M059J (cell line): ENCODE measurements at regions not wholly inside any gene's neighbourhood (a gene's known extent, or its start where the extent isn't known, plus 50 kb on each side); places are given as distances from the start of the nearest gene placed in this dataset.

Experiments
- DNase-seq: peaks from one replicate; pipeline ENCODE4 v3.0.0-alpha.2; 2012; ENCODE audit warnings: low read depth

DNA sequence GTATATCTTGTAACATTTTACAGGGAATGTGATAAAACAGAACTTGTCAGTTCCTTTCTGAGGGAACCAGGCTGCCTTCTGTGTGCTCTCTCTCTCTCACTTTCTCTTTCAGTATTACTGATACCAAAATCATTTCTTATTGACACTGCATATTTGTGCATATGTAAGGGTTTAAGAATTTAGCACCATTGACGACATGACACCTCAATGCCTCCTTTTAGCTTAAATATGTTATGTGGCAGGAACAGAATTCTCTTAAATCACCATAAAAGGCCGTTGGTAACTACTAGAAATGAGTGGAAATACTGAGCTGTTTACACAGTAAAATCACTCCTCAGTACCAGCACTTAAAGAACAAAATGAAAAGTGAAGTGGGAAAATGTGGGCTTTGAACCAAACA, 457.7 kb upstream of the SYT1 start:
- DNase-seq: no peak

DNA sequence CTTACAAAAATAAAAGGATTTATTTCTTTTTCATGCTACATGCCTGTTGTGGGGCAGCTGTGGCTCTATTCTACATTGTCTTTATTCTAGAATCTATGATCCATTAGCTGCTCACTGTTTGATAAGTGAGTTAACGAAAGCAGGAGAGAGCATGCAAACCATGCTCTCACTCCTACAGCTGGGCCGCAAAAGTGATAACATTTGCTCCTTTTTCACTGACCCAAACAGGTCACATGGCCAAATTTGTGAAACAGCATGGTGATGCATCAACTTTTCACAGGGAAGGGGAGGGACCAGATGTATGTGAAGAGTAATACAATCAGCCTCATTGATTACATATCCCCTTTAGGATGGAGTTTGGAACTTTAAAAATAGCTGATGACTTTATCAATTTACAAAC, 456.9 kb upstream of the SYT1 start:
- DNase-seq: no peak

DNA sequence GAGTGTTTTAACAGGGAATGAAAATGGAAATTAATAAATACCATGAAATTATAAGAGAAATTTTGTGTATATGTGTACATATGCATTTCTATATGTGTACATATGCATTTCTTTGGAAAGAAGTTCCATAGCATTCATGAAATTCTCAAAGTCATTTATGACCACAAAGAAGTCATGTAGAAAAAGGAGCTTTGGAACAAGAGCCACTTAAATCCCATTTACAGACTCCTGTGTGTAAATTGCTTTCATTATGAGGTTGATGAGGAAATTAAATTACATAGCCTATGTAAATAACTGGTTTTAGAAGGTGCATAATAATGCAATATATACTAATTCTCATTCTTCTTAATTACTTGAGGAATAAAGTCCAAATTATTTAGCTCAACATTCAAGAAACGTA, 450.5 kb upstream of the SYT1 start:
- no peak for DNase-seq

DNA sequence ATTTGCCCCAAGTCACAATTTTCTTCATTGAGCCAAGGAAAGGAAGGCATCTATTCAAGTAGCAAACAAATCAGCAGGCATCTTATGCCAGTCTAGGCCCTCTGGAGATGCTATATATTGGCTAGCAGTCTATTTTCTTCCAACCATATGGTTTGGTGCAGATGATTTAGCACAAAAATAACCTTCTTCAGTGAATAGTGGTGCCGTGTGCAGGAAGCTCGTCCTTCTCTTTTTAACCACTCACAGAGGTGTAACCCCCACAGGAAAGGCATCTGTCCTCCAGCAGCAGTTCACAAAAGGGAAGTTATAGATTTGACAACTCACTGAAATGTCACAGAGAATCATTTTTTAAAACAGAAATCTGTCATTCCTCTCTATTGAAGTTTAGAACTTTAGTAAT, 445.7 kb upstream of the SYT1 start:
- no peak for DNase-seq

DNA sequence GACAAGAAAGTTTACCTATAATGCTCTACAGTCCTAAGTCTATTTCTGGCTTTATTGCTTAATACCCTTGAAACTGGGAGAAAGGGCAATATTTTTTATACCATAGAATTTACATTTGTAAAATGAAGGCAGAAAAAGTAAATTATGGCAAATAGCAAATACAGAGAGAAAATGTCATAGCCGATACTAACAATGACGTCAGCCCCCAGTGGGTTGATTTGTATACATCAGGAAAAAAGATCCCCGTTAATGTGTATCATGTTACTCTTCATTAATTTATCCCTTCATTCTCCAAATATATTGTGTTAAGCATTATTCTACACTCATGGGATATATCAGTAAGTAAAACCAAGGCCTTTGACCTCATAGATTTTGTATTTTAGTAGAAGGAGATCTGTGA, 445.1 kb upstream of the SYT1 start:
- no peak for DNase-seq

DNA sequence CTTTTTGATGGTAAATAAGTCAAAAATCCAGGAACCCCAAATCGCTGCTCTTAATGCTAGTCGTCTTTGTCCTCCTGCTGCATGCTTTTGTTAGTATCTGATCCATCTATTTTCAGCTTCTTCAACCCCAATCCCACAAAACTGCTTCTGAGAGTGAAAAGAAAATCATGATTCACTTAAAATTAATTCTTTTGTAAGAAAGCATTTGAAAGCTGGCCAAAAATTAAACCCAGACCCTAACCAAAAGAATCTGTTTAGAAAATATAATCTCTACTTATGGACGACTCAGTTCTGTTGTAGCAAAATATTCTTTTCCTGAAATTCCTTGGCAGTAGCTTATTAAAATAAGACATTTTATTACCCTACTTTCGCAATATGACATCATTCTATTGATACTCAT, 443.6 kb upstream of the SYT1 start:
- peak; percentile 17 for DNase-seq

DNA sequence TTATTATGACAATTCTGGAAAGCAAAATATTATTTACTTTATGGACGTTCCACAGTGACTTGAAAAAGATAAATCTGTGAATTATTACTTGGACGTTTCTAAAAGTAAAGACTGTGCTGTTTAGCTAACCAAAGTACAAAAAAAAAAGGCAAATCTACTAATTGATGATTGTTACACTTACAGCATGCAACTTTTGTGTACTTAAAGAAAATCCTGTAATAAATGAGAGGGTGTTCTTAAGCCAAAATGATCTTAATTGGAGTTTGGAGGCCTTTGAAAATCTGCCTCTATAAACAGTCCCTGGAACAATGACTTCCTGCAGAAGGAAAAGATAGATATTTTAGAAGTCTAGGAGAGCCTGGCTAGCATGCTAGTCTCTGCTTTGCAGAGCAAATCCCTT, 434.0 kb upstream of the SYT1 start:
- DNase-seq: no peak

DNA sequence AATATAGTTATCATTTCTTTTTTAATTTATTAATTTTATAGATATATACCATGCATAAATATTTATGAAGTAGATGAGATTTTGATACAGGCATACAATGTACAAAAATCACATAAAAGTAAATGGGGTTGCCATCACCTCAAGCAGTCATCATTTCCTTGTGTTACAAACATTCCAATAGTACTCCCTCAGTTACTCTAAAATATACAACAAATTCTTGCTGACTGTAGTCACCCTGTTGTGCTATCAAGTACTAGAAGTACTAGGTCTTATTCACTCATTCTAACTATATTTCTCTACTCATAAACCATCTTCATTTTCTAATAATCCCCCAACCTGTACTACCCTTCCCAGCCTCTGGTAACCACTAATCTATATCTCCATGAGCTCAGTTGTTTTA, 432.6 kb upstream of the SYT1 start:
- peak; percentile 13 for DNase-seq

DNA sequence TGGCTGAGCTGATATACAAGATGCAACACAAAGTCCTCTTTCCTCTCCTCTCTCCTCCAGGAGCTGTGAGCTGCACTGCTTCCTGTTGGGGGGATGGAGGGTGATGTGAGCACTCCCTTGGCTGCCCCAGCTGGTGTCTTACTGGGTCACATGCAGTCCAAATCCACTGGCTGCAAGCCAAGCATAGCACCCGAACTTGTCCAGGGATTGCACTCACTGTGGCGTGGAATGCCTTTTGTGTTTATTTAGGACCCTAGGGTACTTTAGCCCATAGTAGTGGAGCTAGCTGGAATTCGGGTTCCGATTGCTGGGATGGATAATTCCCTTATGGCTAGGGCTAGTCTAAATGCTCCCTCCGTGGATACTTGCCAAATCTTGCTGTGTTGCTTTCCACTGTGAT, 424.9 kb upstream of the SYT1 start:
- no peak for DNase-seq

DNA sequence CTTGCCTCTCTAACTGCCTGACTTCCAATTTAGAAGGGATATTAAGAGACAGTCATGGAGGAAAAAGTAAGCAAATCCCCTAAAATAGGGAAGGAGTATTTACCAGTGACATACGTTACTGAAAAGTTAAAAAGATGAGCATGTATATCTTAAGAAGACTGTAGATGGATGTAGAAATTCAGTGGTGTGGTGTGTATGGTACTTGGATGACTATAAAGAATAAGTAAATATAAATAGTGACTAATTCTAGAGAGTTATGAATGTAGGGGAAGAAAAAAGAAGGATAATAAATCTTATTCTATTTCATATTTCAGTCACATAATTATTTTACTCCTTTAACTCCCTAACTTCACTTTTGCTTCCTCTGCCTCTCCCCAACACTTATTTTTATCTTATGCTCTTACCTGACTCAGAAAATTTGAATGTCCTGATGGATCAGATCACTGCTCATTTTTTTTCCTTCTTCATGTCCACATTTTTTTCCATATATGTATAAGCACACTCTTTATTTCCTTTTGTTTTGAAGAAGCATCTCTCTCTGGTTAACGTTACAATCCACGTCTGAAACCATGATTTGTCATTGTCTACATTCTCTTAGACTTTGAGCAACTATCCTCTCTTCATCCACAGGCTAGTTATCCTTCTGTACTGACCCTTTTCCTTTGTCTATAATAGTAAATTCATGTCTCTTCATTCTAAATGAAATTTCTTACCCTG, 422.7 kb upstream of the SYT1 start:
- no peak for DNase-seq

DNA sequence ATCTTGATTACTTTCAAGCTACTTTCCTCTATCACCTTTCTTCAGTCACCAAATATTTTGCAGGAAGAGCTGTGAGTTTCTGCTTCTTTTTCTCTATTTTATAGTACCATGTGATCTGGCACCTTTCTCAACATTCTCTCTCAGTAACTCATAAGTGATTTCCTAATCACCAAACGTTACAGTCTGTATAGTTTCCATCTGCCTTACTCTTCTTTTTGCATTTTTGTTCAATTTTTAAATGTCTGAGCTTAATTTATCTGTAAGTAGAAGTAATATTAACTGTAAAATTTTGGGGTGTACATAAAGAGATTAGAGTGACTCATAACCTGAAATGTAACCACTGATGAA, 422.1 kb upstream of the SYT1 start:
- DNase-seq: peak; percentile 6

DNA sequence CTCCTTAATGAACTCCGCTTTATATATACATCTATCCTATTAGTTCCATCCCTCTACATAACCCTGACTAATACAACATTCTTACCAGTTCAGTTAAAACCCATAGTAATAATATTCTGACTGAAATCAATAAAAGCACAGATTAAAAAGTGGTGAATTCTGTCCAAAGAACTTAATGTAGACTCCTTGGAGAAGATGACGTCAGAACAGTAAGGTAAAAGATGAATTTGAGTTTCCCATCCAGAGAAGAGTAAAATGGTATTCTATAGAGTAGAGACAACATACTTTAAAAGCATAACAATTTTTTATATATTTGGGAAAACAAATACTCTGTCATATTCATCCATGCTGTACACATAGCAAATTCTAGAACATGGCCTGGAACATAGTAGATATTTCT, 418.0 kb upstream of the SYT1 start:
- no peak for DNase-seq

DNA sequence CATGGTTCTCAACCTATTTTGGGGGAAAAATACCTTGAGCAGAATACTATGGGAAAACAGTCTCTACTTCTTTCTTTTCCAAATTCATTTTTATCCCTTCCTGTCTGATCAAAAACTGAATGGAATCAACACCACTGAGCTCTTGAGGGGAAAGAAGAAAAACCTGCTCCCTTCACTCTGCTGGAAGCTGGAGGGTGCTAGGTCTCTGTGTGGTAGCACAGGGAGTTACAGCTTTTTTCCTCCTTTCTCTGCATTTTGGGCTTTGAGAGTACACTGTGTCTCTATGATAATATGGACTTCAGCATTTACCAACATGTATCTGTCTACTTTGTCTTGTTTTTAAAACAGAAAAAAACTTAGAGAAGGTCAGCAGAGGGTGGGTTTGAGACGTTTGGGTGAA, 417.2 kb upstream of the SYT1 start:
- DNase-seq: no peak

DNA sequence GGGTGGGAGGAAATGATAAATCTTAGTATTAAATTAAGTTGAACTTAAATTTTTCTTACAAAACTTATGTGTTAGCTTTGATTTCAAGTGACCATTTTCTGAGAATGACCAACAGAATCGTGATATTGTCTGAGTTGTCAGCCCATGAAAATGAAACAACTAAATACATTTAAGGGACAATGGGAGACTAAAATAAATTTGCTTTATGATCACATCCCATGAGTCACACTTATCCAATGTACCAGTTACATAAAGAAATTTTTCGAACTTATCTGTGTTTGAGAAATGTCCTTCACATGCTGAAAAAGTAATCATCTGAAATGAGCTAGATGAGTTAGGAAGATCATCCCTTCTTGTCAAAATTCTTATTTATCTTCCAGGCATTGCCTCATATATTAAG, 415.9 kb upstream of the SYT1 start:
- no peak for DNase-seq

DNA sequence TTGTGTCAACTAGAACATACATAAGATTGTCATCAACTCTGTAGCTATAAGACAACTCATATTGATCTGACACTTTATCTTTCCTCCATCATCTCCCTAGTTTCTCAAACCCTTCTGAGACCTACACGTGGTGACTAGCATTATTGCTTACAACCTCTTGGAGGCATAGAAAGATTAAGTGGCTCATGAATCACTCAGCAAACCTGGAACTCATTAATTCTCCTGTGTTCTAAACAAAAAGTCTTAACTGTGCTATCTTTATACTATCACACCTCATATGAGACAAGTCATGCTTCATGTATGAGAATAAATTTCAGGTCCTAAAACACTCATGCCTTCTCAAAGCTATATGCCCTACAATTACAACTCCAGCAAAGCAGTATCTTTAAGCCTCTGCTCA, 408.6 kb upstream of the SYT1 start:
- DNase-seq: no peak

DNA sequence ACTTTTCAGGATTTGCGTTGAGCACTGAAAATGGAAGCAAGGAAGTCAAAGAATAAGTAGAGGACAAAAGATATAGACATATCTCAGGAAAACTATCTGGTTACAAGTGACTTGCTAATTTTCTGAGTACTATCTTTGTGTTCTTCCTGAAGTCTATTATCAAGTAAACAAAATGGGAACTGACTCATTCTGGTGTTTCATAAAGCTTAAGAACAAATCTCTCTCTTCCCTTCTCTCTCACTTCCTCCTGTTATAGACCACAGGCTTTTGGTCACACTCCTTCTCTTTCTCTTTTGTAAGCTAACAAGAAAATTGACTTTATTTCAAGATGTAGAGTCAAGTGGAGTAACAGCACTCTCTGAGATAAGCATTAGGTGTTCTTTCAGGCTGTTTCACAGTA, 406.6 kb upstream of the SYT1 start:
- DNase-seq: peak; percentile 54

DNA sequence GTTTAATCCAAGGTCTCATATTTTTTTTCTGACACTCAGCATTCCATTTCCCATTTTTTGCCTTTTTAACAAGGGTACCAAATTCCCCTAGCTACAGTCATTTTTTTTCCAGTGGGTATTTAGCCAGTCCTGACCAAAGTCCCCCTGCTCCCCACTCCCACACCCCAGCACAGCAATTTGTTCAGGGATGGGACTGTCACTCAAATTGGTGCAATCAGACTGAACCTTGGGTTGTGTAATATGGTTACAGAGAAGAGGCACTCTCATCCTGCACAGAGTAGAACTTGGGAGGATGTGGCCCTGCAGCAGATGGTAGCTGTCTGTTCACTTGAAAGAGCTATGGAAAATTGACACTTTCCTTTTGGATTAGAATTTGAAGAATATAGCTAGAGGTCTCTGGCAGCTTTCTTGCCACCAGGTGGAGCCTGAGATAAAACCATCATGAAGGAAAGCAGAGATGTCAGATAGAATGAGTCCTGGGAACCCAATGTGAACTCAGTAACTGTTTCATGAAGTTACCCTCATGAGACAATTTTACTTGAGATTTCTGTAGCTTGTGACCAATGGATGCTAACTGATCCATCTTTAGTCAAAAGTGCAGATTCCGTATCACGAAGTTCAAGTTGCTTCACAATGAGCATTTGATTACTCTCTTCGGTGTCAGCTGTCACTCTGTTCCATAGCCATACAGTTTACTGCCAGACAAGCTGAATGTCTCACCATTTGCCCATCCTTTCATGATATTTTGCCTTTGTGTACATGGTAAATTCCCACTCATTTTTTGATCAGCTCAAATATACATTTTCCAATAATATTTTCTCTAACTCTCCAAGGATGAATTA, 394.0 kb upstream of the SYT1 start:
- peak; percentile 60 for DNase-seq

DNA sequence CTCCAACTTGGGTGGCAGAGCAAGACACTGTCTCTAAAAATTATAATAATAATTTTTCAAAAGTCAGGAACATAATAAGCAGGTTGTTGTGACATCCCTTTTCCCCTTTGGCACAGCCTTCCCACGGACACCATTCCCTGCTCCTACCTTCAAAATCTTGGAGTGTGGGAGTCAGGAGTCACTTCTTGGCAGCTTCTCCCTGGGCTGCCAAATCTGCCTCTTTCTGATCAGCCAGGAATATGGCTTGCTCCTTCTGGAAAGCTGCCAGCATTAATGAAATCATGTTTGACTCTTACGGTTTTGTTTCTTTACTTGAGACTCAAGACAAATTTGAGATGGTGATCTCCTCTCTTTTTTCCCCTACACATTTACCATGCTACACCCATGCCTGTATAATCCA, 391.4 kb upstream of the SYT1 start:
- peak; percentile 32 for DNase-seq

DNA sequence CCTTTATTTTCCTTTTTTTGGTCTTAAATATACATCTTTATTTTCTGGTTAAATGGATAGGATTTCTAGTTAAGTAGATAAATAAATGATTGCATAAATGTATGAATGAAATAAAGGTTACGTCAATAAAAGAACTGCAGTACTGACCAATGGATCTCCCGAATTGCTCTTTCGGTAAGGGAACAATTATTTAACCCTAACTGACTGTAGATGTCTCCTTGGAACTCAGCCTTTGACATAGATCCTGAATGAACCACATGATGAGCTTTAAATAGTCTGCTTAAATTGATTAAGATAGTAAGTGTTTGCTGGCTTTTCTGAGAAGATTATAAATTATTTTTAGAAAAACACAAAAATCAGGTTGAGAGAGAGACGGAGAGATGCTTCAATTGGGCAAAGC, 391.0 kb upstream of the SYT1 start:
- no peak for DNase-seq

DNA sequence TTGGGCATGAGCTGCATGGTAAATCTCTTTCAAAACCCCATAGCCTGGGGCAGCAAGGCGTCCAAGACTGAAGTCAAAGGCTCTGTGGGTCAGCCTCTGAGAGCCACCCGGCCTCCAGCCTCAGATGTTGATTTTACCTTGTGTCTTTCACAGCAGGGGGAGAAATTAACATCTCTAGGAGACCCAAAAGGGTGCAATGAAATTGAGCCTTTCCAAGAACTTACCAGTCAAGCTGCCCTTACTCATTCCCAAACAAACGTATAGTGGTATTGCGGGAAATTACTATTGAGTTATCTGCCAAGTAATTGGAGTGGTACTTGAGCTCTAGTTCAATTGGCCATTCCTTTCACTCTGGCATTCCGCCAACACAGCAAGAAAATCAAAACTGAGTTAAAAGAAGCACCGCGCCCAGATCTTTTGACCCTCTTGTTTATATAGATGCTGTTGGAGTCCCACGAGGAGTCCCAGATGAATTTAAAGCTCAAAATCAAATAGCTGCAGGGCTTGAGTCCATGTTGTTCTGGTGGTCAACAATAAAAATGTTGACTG, 380.7 kb upstream of the SYT1 start:
- no peak for DNase-seq

DNA sequence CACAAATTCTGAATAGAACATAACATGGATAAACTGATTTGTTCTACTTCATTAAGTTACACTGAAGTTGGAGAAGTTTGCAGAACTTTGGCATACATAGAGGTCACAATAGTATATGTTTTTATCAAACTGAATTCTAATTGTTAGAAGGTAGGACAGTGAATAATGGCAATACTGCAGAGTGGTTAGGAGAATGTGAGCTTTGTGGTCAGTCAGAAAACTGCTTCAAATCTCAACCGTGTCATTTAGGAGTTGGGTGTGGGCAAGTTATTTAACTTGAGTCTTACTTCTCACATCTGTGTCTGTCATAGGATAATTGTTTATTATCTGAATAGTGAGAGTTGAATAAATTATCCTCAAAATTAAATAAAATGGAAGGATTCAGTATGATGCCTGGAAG, 374.6 kb upstream of the SYT1 start:
- no peak for DNase-seq

DNA sequence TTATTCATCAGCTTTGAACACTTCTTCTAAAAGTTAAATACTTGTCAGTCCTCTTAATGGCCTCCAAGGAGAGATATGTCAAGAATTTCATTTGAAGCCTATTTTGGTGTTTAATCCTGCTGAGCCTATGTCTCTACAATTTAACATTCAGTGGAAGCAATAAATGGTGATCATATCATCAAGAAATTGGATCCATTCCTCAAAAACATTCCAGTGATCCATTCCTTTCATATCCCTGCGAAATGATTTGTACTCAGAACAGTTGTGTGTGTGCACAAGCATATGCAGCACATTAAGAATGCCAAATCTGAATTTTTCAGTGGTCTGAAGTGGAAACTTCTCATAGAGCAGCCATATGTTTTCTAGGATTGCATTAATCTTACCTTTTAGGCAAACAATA, 373.7 kb upstream of the SYT1 start:
- no peak for DNase-seq

DNA sequence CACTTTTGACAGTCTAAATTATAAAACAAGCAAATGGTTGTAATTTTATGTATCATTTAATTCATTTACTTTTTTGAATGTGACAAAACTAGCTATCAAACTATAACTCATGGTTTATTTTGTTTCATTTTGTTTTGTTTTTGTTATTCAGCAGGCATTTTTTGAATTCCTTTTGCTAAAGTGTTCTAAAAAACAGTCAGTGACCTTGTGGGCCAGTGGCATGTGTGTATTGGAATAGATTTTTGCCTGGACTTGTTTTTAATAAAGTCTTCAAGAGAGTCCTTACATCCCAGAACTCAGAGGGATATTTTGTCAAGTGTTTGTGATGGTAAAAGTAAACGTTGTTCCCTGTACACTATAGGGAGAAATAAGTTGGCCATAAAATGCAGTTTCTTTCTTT, 369.7 kb upstream of the SYT1 start:
- DNase-seq: peak; percentile 13
